HG03196 (cell line): ENCODE measurements at regions not wholly inside any gene's neighbourhood (a gene's known extent, or its start where the extent isn't known, plus 50 kb on each side); places are given as distances from the start of the nearest gene placed in this dataset.

ENCODE experiments used
- ATAC-seq: cut with Tn5 transposase; IDR thresholded peaks from one replicate; pipeline ENCODE4 v1.9.1; 2021; ENCODE audit not compliant: unreplicated experiment

- no peak for ATAC-seq
These were observed 180.4 kb upstream of the MC4R start for GRCh38 chr18:60552948-60553347.

GRCh38 chr18:60554967-60555366, 182.4 kb upstream of the MC4R start:
- no peak for ATAC-seq

GRCh38 chr18:60555625-60556024, 183.1 kb upstream of the MC4R start:
- no peak for ATAC-seq

- no peak for ATAC-seq
These were observed 183.8 kb upstream of the MC4R start for GRCh38 chr18:60556326-60556725.

- no peak for ATAC-seq
These were observed 187.5 kb upstream of the MC4R start for GRCh38 chr18:60560071-60560470.

- ATAC-seq = no peak
These were observed 190.5 kb upstream of the MC4R start for GRCh38 chr18:60563082-60563481.

GRCh38 chr18:60568220-60568619, 195.6 kb upstream of the MC4R start:
- ATAC-seq = no peak

- ATAC-seq = no peak
These were observed 197.6 kb upstream of the MC4R start for GRCh38 chr18:60570172-60570571.

- ATAC-seq = no peak
These were observed 204.9 kb upstream of the MC4R start for GRCh38 chr18:60577457-60577856.

- no peak for ATAC-seq
These were observed 213.1 kb upstream of the MC4R start for GRCh38 chr18:60585670-60586069.

GRCh38 chr18:60593249-60593648, 220.7 kb upstream of the MC4R start:
- no peak for ATAC-seq

GRCh38 chr18:60596928-60597327, 224.4 kb upstream of the MC4R start:
- ATAC-seq = no peak

GRCh38 chr18:60599267-60599666, 226.7 kb upstream of the MC4R start:
- peak; percentile 97 for ATAC-seq

- ATAC-seq = no peak
These were observed 227.4 kb upstream of the MC4R start for GRCh38 chr18:60599995-60600394.

GRCh38 chr18:60601249-60601648, 228.7 kb upstream of the MC4R start:
- no peak for ATAC-seq

GRCh38 chr18:60623331-60623730, 250.8 kb upstream of the MC4R start:
- no peak for ATAC-seq

- ATAC-seq = no peak
These were observed 251.6 kb upstream of the MC4R start for GRCh38 chr18:60624207-60624606.

- ATAC-seq = no peak
These were observed 267.3 kb upstream of the MC4R start for GRCh38 chr18:60639836-60640235.

- ATAC-seq = no peak
These were observed 270.4 kb upstream of the MC4R start for GRCh38 chr18:60643009-60643408.

GRCh38 chr18:60646725-60647124, 274.1 kb upstream of the MC4R start:
- ATAC-seq = no peak

- peak; percentile 96 for ATAC-seq
These were observed 276.5 kb upstream of the MC4R start for GRCh38 chr18:60649107-60649506.

- ATAC-seq = no peak
These were observed 277.4 kb upstream of the MC4R start for GRCh38 chr18:60649842-60650536.

- no peak for ATAC-seq
These were observed 281.7 kb upstream of the MC4R start for GRCh38 chr18:60654298-60654697.
